ENCODE measurements at regions not wholly inside any gene's neighbourhood (a gene's known extent, or its start where the extent isn't known, plus 50 kb on each side); places are given as distances from the start of the nearest gene placed in this dataset.

DNA sequence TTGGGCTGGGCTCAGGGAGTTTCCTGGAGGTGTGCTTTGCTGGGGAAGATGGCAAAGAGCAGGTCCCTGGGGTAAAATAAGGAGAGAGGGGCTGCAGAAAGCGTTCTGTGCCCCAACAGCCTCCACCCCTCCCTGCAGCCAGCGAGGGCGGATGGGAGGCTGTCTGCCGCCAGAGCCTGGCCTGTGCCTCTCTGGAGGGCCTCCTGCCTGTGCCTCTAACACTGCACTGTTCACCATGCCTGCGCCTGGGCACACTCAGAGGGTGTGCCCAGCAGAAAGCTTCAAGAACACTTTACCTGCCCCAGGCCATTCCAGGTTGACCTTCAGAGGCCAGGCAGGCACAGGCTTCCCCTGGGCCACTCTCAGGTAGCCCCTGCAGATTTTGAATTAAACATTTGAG lies 77.7 kb upstream of the KLF13 start:
- H3K27ac ChIP-seq: no peak overlapping the region
- no peaks in the 10 kb centered on the region for H3K4me1 ChIP-seq (replicated peaks)
- H3K4me3 ChIP-seq: no peak overlapping the region
- no peak for DNase-seq (ENCODE audit: low read depth in 1 of 2, low spot score in 2 of 2)
- no peaks in the 10 kb centered on the region for H3K9me3 ChIP-seq (replicated peaks)
- H3K36me3 ChIP-seq: no peaks in the 10 kb centered on the region
- H3K27me3 ChIP-seq (replicated peaks): peaks cover 2% of the 10 kb centered on the region; the same call in 1 of the 2 replicates

DNA sequence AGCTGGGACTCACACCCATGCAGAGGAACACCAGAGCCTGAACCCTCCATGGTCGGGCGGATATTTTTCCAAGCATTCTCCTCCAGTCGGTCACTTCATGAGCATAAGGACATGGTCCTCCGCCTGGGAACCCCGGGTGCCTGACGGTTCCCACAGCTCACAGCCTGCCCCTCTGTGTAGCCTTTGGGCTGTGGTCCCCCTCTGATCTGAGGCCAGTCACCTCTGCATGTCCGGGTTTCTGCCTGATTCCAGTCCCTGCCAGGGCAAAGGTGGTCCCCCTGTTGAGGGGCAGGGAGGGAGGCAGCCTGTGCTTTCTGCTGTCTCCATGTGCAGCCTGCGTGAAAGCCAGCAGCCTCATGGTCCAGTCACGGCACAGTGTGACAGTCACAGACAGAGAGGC lies 76.6 kb upstream of the KLF13 start:
- H3K4me1 ChIP-seq (replicated peaks): no peaks in the 10 kb centered on the region
- no peak overlapping the region for H3K4me3 ChIP-seq
- no peaks in the 10 kb centered on the region for H3K9me3 ChIP-seq (replicated peaks)
- no peaks in the 10 kb centered on the region for H3K36me3 ChIP-seq
- no peak for DNase-seq (ENCODE audit: low read depth in 1 of 2, low spot score in 2 of 2)
- no peak overlapping the region for H3K27ac ChIP-seq
- H3K27me3 ChIP-seq (replicated peaks): peaks cover 2% of the 10 kb centered on the region; the same call in 1 of the 2 replicates

DNA sequence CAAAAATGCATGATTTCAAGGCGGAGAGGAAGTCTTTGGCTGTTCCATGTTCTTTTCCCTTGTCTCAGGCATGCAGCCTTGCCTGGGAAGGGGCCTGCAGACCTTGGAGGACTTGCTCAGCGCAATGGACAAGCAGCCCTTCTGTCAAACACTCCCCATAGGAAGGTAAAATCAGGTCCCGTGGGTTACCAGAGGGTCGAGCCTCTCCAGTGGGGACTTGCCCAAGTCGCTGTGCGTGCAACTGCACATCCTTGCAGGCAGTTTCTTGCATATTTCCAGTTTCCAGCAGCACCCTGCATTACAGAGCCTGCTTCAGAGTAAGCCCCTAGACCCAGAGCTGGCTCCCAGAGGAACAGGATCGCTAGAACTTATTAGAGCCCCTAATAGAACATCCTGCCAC lies 75.5 kb upstream of the KLF13 start:
- Histone ChIP-seq H3K27ac (no peak overlapping the region), H3K27me3 (replicated peaks) (peaks cover 2% of the 10 kb centered on the region; the same call in 1 of the 2 replicates), H3K9me3 (replicated peaks) (no peaks in the 10 kb centered on the region), H3K36me3 (no peaks in the 10 kb centered on the region), H3K4me1 (replicated peaks) (no peaks in the 10 kb centered on the region), H3K4me3 (no peak overlapping the region)
- no peak for DNase-seq (ENCODE audit: low read depth in 1 of 2, low spot score in 2 of 2)

DNA sequence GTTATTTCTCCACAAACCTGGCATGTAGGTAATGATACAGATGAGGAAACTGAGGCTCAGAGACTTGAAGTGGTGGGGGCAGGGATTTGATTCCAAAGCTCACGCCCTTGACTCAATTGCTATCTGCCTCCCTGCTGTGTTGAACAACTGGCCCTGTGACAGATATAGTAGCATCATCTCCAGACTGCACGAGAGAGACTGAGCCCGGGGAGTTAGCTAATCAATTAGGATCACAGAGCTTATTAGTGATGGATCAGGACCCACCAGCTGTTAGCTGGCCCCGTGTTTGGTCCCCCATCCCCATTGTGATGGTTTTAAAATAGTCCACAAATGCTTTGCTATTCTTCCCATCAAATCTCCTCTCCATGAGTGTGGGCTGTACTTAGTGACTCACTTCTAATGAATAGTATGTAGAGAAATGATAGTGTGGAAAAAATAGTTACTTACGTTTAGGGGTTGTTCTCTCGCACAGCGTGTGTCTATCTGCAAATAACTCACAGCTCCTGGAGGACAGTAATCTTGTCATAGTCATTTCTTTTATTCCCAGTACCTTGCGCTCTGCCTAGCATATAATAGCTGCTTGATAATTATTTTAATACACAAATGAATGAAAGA lies 74.4 kb upstream of the KLF13 start:
- H3K27ac ChIP-seq: no peak overlapping the region
- H3K9me3 ChIP-seq (replicated peaks): no peaks in the 10 kb centered on the region
- peaks cover 2% of the 10 kb centered on the region; the same call in 1 of the 2 replicates for H3K27me3 ChIP-seq (replicated peaks)
- no peak for DNase-seq (ENCODE audit: low read depth in 1 of 2, low spot score in 2 of 2)
- no peaks in the 10 kb centered on the region for H3K36me3 ChIP-seq
- H3K4me1 ChIP-seq (replicated peaks): no peaks in the 10 kb centered on the region
- no peak overlapping the region for H3K4me3 ChIP-seq

DNA sequence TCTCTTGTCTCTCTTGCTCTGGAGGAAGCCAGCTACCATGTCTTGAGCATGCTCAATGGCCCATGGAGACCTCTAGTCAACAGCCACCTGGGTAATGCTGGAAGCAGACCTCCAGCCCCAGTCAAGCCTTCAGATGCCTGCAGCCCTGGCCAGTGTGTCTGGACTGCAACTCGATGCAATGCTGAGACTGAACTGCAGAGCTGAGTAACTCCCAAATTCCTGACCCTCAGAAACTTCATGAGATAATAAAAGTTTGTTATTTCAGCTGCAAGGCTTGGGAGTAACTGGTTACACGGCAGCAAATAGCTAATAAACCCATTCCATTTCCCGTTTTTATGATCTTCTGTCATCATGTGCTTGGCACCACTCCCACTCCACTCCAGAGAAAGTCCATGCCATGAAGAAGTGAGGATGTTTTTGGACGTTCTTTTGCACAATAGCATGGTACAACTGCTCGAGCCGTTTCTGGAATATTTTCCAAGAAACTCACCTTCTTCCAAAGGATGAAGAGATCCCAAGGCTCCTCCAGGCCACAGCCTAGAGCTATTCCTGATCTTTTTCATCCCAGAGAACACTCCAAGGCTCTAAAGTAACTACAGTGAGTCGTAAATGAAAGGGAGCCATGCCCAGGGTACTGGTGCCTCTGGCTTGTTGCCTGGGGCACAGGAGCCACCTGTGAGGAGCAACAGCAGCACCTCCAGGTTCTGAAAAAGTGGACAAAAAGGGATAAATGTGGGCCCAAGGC lies 72.0 kb upstream of the KLF13 start:
- Histone ChIP-seq H3K4me3 (no peak overlapping the region), H3K9me3 (replicated peaks) (no peaks in the 10 kb centered on the region), H3K4me1 (replicated peaks) (no peaks in the 10 kb centered on the region), H3K27ac (no peak overlapping the region), H3K36me3 (no peaks in the 10 kb centered on the region), H3K27me3 (replicated peaks) (peaks cover 2% of the 10 kb centered on the region; the same call in 1 of the 2 replicates)
- DNase-seq (ENCODE audit: low read depth in 1 of 2, low spot score in 2 of 2): no peak

DNA sequence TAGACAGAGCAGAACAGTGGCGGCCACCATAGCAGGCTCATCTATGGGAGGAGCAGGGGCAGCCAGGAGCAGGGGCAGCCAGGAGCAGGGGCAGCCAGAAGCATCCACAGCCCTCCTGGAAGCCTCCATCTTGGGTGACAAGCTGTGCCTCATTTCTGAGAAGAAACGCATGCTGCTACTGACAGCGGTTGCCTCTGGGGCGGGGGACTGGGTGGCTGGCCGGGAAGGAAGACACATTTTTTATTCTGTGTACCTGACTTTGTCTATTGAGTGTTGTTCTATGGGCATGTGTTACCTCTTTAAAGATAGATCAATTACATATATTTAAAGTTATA lies 71.5 kb upstream of the KLF13 start:
- Histone ChIP-seq H3K27me3 (replicated peaks) (peaks cover 2% of the 10 kb centered on the region; the same call in 1 of the 2 replicates), H3K27ac (no peak overlapping the region), H3K4me3 (no peak overlapping the region), H3K36me3 (no peaks in the 10 kb centered on the region), H3K9me3 (replicated peaks) (no peaks in the 10 kb centered on the region), H3K4me1 (replicated peaks) (no peaks in the 10 kb centered on the region)
- no peak for DNase-seq (ENCODE audit: low read depth in 1 of 2, low spot score in 2 of 2)

DNA sequence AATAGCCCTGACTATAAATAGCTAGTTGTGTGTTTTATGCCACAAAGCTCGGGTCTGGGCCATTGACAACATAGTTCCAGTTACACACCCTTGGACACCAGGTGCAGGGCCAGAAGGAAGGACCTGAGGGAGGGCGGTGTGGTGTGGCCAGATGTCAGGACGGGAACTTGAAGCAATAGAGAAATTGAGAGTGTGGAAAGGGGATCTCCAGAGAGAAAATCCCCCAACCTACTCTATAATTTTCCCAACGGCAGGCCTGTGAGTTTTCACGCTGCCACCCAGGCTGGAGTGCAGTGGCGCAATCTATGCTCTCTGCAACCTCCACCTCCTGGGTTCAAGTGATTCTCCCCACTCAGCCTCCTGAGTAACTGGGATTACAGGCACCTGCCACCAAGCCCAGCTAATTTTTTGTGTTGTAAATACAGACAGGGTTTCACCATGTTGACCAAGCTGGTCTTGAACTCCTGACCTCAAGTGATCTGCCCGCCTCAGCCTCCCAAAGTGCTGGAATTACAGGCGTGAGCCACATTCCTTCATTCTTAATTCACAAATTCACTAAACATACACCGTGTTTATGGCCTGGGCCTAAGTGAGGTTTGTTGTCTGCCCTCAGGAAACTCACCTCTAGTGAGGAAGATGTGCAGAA lies 70.8 kb upstream of the KLF13 start:
- Histone ChIP-seq H3K27me3 (replicated peaks) (peaks cover 2% of the 10 kb centered on the region; the same call in 1 of the 2 replicates), H3K27ac (no peak overlapping the region), H3K36me3 (no peaks in the 10 kb centered on the region), H3K4me1 (replicated peaks) (no peaks in the 10 kb centered on the region), H3K9me3 (replicated peaks) (no peaks in the 10 kb centered on the region), H3K4me3 (no peak overlapping the region)
- no peak for DNase-seq (ENCODE audit: low read depth in 1 of 2, low spot score in 2 of 2)

DNA sequence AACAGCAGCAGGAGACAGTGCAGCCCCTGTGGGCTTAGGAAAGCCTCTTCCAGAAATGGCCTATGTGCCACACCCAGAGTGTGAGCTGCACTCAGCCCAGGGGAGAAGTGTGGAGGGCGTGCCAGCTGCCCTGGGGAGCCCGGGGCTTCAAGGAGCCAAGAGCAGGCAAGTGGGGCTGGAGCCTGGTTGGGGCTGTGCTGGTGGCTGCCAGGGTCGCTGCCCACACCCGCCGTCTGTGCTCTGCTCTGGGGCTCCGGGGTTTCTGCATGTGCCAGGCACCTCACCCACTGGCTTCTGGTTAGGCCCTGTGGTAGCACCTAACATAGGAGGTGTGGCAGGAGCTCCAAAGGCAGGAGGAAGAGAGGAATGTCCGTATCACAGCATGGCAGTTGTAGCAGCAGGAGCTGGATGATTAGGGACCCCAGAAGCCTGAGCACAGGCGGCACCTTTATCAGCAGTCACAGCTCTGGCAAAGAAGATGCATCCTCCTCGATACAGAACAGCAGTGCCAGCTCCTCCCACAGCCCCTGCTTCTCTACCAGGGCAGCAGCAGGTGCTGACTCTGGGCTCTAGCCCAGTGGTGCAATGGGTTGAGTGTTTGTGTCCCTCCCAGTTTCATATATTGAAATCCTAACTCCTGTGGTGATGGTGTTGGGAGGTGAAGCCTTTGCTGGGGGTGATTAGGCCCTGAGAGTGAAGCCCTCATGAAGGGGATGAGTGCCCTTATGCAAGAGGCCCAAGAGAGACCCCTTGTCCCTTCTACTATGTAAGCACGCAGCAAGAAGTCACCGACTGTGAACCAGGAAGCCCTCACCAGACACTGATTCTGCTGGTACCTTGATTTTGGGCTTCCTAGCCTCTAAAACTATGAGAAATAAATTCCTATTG lies 70.0 kb upstream of the KLF13 start:
- no peak for DNase-seq (ENCODE audit: low read depth in 1 of 2, low spot score in 2 of 2)
- H3K4me1 ChIP-seq (replicated peaks): no peaks in the 10 kb centered on the region
- no peaks in the 10 kb centered on the region for H3K36me3 ChIP-seq
- H3K4me3 ChIP-seq: no peak overlapping the region
- H3K9me3 ChIP-seq (replicated peaks): no peaks in the 10 kb centered on the region
- H3K27ac ChIP-seq: no peak overlapping the region
- H3K27me3 ChIP-seq (replicated peaks): peaks cover 2% of the 10 kb centered on the region; the same call in 1 of the 2 replicates

DNA sequence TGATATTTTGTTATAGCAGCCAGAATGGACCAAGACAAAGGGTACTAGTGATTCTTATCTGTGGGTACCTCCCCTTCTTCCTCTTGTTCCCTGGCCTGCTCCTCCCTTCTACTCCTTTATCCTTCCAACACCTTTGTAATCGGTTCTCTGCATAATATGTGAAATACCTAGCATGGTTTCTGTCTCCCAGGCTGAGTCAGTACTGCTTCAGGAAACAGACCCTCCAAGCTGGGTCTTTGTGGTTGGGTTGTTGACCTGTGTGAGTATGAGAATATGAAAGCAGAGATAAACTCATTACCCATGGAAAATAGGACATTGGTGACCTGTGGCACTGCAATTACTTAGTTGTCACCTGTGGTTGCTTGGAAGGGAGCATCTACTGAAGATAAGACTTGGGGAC lies 69.3 kb upstream of the KLF13 start:
- no peaks in the 10 kb centered on the region for H3K4me1 ChIP-seq (replicated peaks)
- no peak overlapping the region for H3K4me3 ChIP-seq
- H3K27me3 ChIP-seq (replicated peaks): peaks cover 2% of the 10 kb centered on the region; the same call in 1 of the 2 replicates
- no peak for DNase-seq (ENCODE audit: low read depth in 1 of 2, low spot score in 2 of 2)
- no peaks in the 10 kb centered on the region for H3K9me3 ChIP-seq (replicated peaks)
- H3K27ac ChIP-seq: no peak overlapping the region
- no peaks in the 10 kb centered on the region for H3K36me3 ChIP-seq

DNA sequence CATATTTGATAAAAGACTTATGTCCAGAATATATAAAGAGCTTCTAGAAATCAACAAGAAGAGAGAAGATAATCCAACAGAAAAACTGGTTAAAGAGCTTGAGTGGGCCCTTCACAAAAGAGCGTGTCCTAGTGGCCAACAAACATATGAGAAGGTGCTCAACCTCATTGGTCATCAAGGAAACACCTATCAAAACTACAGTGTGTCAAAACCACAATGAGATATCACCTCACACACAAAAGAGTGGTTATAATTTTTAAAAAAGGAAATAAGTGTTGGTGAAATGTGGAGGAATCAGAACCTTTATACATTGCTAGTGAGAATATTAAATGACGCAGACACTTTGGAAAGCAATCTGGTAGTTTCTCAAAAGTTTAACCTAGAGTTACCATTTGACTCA lies 68.4 kb upstream of the KLF13 start:
- H3K36me3 ChIP-seq: no peaks in the 10 kb centered on the region
- no peak overlapping the region for H3K27ac ChIP-seq
- H3K4me1 ChIP-seq (replicated peaks): no peaks in the 10 kb centered on the region
- no peak overlapping the region for H3K4me3 ChIP-seq
- DNase-seq (ENCODE audit: low read depth in 1 of 2, low spot score in 2 of 2): no peak
- no peaks in the 10 kb centered on the region for H3K27me3 ChIP-seq (replicated peaks)
- no peaks in the 10 kb centered on the region for H3K9me3 ChIP-seq (replicated peaks)

DNA sequence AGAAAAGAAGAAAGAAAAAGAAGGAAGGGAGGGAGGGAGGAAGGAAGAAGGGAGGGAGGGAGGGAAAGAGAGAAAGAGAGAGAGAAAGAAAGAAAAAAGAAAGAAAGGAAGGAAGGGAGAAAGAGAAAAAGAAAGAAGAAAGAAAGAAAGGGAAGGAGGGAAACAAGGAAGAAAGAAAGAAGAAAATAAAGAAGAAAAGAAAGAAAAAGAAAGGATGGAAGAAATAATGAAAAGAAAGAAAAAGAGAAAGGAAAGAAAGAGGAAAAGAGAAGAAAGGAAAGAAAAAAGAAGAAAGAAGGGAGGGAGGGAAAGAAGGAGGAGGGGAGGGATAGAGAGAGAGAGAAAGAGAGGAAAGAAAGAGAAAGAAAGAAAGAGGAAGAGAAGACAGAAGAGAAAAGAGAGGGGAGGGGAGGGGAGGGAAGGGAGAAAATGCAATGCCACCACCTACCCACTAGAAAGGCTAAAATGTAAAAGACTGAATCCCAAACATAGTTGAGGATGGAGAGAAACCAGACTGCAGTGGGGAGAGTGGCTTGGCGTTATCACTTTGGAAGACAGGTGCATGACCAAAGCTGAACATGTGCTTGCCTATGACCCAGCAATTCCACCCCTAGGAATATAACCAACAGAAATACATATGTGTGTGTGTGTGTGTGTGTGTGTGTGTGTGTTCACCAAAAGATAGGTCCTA lies 66.9 kb upstream of the KLF13 start:
- no peak overlapping the region for H3K27ac ChIP-seq
- H3K36me3 ChIP-seq: no peaks in the 10 kb centered on the region
- H3K9me3 ChIP-seq (replicated peaks): no peaks in the 10 kb centered on the region
- no peak overlapping the region for H3K4me3 ChIP-seq
- no peaks in the 10 kb centered on the region for H3K4me1 ChIP-seq (replicated peaks)
- DNase-seq (ENCODE audit: low read depth in 1 of 2, low spot score in 2 of 2): no peak
- no peaks in the 10 kb centered on the region for H3K27me3 ChIP-seq (replicated peaks)

DNA sequence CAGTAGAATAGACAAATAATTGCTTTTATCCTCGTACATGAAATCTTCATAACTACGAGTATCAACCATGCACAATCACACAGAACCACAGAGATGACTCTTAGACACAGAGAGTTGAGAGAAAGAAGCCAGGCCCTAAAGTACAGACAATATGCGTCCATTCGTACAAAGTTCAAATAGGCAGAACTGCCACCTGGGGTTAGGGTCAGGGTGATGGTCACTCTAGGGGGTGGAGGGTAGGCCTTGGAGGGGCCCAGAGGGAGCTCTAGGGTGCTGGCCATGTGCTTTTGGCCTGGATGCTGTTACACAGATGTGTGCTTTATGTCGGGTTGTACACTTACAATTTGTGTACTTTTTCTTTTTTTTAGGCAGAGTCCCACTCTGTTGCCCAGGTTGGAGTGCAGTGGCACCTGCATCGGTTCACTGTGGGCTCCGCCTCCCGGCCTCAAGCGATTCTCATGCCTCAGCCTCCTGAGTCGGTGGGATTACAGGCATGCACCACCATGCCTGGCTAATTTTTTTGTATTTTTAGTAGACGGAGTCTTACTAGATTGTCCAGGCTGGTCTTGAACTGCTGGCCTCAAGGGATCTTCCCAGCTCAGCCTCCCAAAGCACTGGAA lies 65.9 kb upstream of the KLF13 start:
- Histone ChIP-seq H3K4me1 (replicated peaks) (no peaks in the 10 kb centered on the region), H3K27me3 (replicated peaks) (no peaks in the 10 kb centered on the region), H3K4me3 (no peak overlapping the region), H3K36me3 (no peaks in the 10 kb centered on the region), H3K27ac (no peak overlapping the region), H3K9me3 (replicated peaks) (no peaks in the 10 kb centered on the region)
- DNase-seq (ENCODE audit: low read depth in 1 of 2, low spot score in 2 of 2): no peak

Data from SJSA1 (cell line).